GM21515 (cell line): ENCODE measurements at regions not wholly inside any gene's neighbourhood (a gene's known extent, or its start where the extent isn't known, plus 50 kb on each side); places are given as distances from the start of the nearest gene placed in this dataset.

Experiments used
- ATAC-seq: cut with Tn5 transposase; IDR thresholded peaks from one replicate; pipeline ENCODE4 v1.9.1; 2021; ENCODE audit not compliant: unreplicated experiment

DNA sequence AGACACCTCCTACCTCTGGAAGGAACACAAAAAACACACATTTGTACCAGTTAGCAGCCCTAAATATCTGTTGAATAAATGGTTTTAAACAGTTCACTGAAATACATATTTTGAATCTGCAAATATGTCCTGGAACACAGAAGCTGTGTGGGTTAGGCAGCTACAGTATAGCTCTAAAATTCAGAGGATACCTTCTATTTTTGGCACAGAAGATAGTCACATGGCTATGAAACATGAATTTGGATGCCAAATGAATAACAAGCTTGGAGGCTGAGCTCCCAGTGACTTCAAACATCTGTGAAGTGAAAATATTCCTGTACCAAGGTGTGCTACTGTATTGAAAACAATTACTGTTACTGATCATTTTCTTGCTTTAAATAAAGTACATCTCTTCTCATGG lies 391.5 kb upstream of the ADGRL2 start:
- no peak for ATAC-seq

DNA sequence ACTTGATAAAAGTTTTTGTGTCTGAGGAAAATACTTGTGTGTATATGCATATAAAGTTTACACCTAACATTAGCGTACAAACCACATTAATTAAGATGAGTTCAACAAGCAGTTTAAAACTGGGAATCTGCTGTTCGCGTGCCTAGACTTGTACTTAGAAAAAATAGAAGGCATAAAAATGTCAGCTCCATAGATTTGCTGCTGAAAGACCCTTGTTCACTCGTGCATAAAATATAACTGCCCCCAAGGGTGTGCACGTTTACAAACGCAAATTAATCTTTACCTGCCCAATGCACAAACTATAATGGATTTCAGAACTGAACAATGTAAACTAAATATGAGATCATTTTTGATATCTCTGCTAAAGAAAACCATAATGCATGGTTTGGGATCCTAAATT lies 392.3 kb upstream of the ADGRL2 start:
- no peak for ATAC-seq

DNA sequence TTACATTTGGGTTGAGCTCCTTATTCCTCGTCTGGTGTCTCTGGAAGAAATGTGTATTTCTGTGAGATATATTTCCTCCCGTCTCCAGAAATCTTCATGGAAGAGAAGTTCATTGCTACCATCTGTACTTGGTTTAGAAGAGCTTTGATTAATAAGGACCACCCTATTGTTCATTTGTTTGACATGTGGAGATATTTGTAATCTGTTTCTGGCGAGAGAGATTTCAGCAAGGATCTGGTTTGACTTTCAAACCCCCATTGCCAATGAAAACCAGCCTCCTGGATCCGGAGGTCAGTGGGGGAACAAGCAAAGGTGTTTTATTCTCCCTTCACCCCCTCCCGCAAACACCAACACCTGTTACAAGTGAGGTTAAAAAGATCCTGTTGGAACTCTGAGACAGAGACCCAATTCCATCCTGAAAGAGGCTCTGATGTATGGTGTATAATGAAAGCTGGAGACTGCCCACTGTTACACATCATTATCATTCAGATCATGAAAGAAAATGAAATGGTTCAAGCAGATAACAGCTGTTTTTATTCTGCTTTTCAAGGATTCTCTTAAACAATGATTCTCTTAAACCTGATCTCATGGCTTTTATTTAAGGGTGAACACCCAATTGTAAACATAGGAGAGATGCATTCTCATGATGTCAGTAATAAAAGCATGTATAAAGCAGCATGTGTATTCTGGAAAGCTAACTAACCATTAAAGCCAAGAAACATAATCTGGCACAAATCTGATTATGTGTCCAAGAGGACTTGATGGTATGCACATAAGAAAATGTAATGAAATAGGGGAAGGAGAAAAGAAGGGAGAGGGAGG lies 393.5 kb upstream of the ADGRL2 start:
- ATAC-seq: no peak

DNA sequence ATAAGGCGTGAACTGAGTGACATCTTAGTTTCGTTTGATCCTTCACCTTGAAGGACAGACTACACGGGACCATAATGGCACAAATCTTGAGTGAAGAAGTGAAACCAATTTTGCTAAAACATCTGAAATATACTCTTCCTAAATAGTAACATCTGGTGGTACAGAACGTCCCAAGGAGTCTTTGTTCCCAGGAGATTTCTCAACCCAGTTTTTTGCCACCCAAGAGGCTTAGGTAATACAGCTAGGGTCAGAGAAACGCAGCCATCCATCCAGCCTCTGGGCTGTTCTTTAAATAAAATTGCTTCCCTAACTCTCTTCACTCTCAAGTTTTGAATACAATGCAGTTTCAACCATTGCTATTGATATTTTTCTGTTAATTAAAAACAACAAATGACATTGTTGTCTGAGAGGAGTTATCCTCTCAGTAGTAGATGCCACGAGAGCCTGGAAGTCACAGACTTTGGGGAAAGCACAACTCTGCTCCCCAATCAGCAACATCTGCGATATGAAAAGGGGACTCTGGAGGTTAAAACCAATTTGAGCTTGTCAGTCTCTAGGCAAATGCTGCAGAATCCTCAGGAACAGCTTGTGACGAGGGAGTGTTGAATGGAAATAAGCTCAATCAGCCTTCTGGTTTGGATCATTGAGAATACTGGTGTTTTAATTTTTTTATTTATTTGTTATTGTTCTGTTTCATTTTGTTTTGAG lies 394.3 kb upstream of the ADGRL2 start:
- ATAC-seq: no peak

DNA sequence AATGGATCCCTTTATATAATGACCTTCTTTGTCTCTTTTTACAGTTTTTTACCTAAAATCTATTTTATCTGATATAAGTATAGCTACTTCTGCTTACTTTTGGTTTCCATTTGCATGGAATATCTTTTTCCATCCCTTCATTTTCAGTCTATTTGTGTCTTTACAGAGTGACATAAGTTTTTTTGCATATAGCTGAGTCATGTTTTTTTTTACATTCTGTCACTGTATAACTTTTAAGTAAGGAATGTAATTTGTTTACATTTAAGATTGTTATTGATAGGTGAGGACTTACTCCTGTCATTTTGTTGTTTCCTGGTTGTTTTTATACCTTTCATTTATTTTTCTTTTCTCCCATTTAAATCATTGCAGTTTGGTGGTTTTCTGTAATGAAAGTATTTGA lies 402.7 kb upstream of the ADGRL2 start:
- no peak for ATAC-seq

DNA sequence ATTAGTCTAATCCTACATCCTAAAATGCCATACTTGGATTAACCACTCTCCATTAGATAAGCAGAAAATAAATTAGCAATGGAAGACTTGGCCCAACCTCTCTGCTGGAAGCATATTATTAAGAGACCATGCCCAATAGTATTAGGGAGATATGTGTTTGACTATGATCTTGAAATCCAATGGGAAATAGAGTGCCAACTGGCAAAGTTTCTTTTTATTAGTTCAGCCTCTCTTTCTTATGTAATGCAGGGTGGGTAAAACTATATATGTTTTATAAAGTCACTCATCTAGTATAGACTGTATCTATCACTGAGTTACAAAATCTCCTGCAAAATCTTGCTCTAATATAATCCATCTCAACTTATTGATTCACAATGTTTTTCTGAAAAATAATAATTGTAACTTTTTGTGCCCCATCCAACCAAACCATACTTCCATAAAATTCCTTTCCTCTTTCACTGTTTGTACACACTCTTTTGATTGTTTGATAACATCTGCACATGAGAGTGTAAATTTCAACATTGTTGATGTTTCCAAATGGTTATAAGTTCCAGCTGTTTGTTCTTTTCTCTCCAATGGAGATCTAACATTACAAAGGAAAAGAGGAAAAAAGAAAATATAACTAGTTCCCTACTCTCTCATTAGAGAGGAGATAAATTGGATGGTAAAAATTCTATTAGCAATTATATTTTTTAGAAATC lies 408.1 kb upstream of the ADGRL2 start:
- no peak for ATAC-seq

DNA sequence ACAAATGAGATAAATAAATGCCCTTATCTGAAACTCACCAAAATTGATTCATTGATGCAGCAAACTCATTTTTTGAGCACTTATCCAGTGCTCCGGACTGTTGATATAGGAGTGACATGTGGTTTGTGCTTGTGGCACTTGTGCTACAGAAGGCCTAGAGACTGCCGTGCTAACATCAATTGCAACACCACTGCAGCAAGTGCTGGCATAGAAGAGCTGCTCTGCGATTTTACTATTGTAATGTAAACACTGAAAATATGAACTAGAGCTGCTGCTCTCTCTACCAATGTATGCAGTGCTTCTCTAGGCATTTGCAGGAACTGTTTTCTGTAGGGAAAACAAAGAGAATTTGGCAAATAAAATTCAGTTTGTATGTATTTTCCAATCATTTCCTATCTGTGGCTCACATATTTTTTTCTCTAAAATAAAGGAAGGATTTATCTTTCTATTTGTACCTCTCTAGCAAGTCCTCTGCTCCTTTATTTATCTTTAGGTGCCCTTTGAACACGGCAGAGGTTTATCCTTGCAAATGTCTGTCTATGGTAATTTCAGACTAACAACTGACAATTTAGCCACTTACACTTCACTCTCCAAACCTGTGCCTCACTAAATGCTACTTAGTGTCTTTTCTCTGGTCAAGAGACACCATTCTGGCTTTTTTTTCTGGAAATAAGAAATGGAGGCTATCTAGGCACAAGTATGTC lies 409.5 kb upstream of the ADGRL2 start:
- ATAC-seq: no peak

DNA sequence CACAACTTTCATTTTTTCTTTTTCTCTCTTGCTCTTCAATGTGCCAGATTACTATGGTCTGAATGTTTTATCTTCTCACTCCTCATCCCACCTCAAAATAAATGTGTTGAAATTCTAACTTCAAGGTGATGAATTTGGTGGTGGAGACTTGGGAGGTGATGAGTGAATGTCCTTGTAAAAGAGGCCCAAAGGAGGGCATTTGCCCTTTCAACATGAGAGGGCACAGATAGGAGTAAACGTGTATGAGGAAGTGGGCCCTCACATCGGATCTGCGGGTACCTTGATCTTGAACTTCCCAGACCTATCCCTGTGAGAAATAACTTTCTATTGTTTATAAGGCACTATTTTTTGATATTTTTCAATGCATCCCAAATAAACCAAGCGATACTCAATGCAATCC lies 412.3 kb upstream of the ADGRL2 start:
- no peak for ATAC-seq

DNA sequence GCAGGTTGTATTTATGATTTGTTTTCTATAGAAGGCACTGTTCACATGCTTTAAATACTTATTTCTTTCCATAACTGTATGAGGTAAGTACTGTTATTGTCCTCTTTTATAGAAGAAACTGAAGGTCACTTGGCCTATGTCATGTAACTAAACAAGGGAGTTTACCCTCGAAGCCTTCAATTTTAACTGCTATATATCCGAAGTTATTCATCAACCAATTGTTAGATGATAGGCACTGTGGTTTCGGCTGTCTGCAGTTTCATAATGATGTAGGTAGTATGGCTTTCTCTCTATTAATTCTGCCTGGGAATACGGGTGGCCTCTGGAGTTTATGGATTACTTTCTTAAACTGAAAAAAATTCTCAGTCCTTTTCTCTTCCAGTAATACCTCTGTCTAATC lies 413.3 kb upstream of the ADGRL2 start:
- no peak for ATAC-seq

DNA sequence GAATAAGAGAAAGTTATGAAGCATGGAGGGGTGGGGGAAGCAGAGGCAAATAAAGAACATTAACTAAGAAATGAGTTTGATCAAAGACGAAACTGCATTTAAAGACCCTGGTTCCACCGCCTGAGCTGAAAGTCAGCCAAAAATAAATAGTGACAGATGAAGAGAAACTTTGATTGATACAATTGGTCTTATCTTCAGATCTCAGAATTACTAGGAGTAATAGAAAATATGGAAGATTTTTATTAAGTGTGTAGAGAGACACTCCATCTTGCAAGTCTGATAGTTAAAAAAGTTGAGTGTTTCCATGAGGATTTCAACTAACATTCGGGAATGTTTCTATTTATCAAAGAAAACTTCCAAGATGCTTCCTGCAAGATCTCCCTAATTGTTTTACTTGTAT lies 418.2 kb upstream of the ADGRL2 start:
- ATAC-seq: no peak

DNA sequence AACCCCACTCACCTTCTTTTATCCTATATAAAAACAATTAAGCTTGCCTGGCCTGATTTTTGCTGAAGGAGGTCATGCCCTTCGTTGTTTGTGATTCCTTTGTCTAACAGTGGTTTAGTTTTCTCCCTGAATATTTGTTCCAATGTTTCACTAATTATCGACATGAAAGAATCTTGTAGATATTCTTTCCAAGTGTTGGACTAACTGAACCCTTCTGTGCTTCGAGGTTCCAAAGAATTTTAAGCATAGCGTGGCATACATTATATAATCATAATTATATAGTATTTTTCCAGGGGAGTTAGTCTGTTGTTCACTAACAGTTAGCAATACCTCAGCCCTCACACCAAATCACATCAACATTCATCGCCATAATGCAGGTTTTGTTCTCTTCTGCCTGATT lies 418.9 kb upstream of the ADGRL2 start:
- no peak for ATAC-seq

DNA sequence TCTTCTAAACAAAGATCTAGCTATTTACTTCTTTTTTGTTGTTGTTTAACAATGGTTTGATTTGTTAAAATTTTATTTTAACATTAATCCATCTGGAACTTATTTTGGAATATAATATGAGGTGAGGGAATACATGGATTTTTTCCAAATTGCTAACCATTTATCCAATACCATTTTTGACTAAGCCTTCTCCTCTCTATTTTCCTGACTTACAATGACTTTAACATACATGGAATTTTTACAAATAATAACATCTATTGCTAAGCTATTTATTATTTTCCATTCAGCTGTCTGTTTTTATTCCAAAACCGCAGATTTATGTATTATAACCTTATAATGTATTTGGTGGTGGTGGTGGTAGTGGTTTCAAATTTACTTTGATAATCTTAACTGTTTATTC lies 420.3 kb upstream of the ADGRL2 start:
- ATAC-seq: no peak

DNA sequence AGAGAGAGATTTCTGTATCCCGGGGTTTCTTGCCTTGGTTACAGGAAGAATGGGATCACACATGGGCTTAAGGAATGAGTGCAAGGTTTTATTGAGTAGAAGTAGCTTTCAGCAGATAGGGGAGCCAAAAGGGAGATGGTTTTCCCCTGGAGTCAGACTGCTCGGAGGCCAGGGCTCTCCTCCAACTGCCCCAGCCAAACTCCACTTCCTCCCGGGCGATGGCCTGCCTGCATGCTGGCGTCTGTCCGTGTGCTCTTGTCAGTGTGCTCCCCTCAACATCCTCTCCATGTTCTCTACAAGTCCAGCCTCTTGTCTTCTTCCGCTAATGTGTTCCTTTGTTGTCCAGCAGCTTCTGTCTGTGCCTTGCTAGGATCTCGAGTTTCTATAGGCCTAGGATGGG lies 421.3 kb upstream of the ADGRL2 start:
- no peak for ATAC-seq

DNA sequence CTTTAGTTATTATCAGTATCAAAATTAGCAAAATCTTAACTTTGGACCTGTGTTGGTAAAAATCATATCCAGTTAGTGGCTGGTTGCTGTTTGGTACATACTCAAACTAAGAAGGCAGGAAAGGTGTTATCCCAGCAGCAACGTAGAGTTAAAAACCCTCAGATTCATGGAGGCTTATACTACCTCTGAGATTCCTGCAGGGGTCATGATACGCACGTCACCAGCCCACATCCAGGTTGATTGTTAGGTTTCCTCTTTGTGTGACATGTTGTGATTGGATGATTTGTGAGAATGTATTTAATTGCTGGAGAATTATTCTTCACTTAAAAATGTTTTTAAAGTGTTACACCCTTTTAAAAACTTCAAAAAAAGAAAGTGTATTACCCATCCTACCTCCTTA lies 423.3 kb upstream of the ADGRL2 start:
- ATAC-seq: peak; percentile 49

DNA sequence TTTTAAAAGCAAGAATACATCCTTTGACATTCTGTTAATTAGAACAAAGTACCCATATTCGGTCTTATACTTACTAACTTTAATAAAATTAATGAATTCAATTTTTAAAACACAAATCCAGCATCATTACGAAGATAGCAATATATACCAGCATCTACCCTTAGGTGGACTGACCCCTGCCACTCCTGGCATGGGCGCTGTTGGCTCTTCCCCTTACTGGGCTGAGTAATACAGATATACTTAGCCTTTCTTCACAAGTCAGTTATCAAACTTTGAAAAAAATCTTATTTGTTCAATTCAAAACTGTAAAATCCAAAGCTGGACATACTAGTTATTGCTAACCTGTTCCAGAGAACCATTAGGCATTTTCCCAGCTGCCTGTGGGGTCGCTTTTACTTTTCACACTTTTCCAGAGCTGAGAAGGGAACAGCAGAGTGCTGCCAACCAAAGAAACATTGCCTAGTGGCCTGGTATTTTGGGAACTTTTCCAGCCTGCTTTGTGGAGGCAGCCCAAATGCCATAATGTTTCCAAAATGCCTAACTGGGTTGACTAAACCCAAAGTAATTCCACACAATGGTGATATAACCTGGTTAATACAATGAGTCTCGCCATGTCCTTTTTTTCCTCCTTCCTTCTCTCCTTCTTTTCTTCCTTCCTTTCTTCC lies 424.7 kb upstream of the ADGRL2 start:
- no peak for ATAC-seq

DNA sequence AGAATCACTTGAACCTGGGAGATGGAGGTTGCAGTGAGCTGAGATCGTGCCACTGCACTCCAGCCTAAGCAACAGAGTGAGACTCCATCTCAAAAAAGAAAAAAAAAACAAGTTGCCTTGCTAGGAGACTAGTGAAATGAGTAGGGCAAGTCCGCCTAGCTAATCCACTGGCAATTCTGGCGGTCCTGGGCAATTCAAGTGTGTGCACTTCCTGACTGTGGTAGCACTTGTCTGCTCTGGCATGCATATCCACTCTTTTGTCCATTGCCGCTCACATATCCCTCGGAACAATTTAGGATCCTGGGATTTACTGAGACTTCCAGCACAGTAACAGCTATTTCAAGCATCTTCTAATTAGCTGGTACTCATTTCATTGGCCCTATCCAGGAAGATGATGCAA lies 426.3 kb upstream of the ADGRL2 start:
- no peak for ATAC-seq

DNA sequence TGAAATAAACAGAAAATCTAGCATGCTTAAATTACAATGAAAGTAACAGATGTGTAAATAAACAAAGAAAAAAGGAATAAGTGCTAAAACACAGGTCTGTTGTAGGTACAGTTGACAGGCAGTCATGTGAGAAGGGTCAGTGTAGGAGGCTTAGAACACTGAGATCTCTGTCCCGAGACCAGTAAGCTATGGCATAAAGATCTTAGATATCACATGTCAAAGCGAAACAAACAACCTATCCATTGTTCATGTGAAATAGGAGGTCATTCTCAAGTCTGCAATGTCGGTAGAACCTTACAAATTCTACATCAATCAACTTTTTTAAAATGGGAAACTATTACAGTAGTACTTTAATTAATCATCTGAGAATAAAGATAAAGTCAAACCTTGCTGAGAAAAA lies 428.9 kb upstream of the ADGRL2 start:
- ATAC-seq: no peak

DNA sequence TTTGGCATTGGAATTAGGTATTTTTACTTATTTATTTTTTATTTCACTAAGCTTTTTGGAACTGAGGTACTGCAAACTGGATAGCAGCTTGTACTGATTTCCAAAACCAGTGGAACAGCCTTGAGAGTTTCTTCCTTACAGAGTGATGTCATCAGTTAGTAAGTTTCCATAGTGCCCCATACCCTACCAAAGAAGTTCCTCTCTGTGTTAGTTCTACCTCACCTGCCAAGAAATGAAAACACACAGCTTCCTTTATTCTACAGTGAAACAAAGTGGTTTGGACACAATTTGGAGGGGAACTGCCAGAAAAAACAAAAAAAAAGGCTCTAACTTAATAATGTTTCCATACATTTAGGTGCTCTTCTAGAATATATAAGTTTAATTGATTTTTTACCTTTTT lies 430.9 kb upstream of the ADGRL2 start:
- ATAC-seq: no peak

DNA sequence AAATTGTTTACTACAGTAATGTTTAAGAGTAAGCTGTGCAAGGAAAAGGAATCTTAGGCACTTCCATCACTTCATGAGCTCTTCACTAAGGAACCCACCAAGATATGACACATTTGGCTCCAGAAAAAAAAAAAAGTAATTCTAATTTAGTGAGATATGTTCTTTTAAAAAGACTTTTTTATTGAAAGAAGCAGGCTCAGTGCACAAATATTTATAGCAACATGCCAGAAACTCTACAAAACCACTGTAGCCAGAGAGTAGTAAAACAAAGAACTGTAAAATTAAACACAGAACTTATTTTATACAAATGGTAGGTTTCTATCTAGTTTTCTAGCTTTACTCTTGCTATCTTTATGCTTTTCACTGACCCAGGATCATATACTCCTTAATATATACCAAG lies 434.6 kb upstream of the ADGRL2 start:
- ATAC-seq: no peak

DNA sequence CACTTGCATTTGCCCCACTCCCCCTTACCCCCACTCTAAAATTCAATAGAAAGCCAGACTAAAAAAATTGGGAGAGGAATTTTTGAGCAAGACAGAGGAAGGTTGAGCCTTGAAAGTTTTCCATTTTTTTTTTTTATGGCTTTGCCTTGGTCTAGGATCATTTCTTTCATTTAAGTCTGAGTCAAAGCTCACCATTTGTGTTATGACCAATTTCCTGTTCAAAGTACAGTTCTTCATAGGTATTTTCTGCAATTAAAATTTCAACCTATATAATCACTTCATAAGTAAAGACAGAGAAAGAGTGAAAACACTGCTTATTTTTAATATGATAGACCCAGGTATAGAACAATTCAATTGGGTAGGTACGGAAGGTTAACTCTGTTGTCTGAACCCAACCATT lies 436.6 kb upstream of the ADGRL2 start:
- no peak for ATAC-seq

DNA sequence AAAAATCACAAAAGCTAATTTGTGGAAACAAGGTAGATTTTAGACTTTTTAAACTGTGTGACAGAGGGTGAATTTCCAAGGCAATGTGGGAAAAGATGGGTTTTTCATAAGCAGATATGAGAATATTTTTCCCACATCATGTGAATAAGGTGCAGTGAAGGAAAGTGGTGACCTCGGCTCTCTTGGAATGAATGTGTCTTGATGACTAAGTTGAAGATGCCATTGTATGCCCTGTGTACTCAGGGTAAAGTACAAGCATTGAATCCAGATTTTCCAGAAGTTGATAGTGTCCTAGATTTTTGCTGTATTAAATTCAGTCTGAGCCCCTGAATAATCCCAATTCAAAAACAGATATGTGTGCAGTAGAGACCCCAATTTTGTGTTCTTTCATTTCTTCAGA lies 442.6 kb upstream of the ADGRL2 start:
- ATAC-seq: no peak
